GM23338 (cell line): ENCODE measurements at regions not wholly inside any gene's neighbourhood (a gene's known extent, or its start where the extent isn't known, plus 50 kb on each side); places are given as distances from the start of the nearest gene placed in this dataset.
A peak's percentile ranks its signal among the peaks of the same experiment; 100 is the strongest.

Experiments
- ATAC-seq: fragments of 200-7000 bp; cut with Tn5 transposase; 3 replicates; pipeline ENCODE4 v1.9.1; 2020
- DNase-seq: peaks from one replicate; pipeline ENCODE4 v3.0.0-alpha.2; 2015; ENCODE audit warnings: low spot score
- H2AFZ ChIP-seq: fragments of 200-600 bp; sonication (generic); 2 replicates; pipeline ENCODE4 v1.8.0; 2016; ENCODE audit warnings: antibody characterized with exemption, mild to moderate bottlenecking, moderate library complexity
- H3F3A ChIP-seq: fragments of 200-600 bp; sonication (generic); replicated peaks from 2 replicates; pipeline ENCODE4 v1.8.0; 2017; ENCODE audit warnings: antibody characterized with exemption, mixed run types, low read depth
- H3K27ac ChIP-seq: fragments of 200-600 bp; sonication (generic); 2 replicates; pipeline ENCODE4 v1.6.1; 2016; ENCODE audit warnings: low read depth
- H3K27me3 ChIP-seq: fragments of 200-600 bp; sonication (generic); 2 replicates; pipeline ENCODE4 v1.8.0; 2016; ENCODE audit warnings: mild to moderate bottlenecking, mixed run types, moderate library complexity; ENCODE audit not compliant: insufficient read depth
- H3K36me3 ChIP-seq: fragments of 200-600 bp; sonication (generic); 2 replicates; pipeline ENCODE4 v1.8.0; 2016; ENCODE audit warnings: mild to moderate bottlenecking; ENCODE audit not compliant: insufficient read depth
- H3K4me1 ChIP-seq: fragments of 200-600 bp; sonication (generic); 2 replicates; pipeline ENCODE4 v1.8.0; 2016; ENCODE audit warnings: mild to moderate bottlenecking, moderate library complexity; ENCODE audit not compliant: insufficient read depth
- H3K4me2 ChIP-seq: fragments of 200-600 bp; sonication (generic); 2 replicates; pipeline ENCODE4 v1.7.1; 2017; ENCODE audit warnings: mixed run types
- H3K4me3 ChIP-seq: fragments of 200-600 bp; sonication (generic); 2 replicates; pipeline ENCODE4 v1.6.1; 2016; ENCODE audit warnings: mixed run types
- H3K79me2 ChIP-seq: fragments of 200-600 bp; sonication (generic); replicated peaks from 2 replicates; pipeline ENCODE4 v1.8.0; 2017; ENCODE audit warnings: mild to moderate bottlenecking; ENCODE audit not compliant: insufficient read depth
- H3K9me2 ChIP-seq: fragments of 200-600 bp; sonication (generic); 2 replicates; pipeline ENCODE4 v1.8.0; 2017; ENCODE audit not compliant: insufficient read depth
- H4K20me1 ChIP-seq: fragments of 200-600 bp; sonication (generic); replicated peaks from 2 replicates; pipeline ENCODE4 v1.8.0; 2017; ENCODE audit warnings: mild to moderate bottlenecking; ENCODE audit not compliant: insufficient read depth
- H3K27ac Mint-ChIP-seq: 2 replicates; pipeline ENCODE4 v1.8.0; 2020; ENCODE audit warnings: inconsistent platforms, mild to moderate bottlenecking, moderate library complexity, mixed read lengths
- H3K27me3 Mint-ChIP-seq: 3 replicates; pipeline ENCODE4 v1.8.0; 2022; ENCODE audit warnings: low read depth, mild to moderate bottlenecking, moderate library complexity, mixed read lengths, inconsistent platforms; ENCODE audit not compliant: insufficient read depth, poor library complexity
- H3K36me3 Mint-ChIP-seq: 3 replicates; pipeline ENCODE4 v1.8.0; 2021; ENCODE audit warnings: low read depth, mild to moderate bottlenecking, inconsistent platforms, moderate library complexity, mixed read lengths
- H3K4me1 Mint-ChIP-seq: 3 replicates; pipeline ENCODE4 v1.8.0; 2020; ENCODE audit warnings: mild to moderate bottlenecking, inconsistent platforms, mixed read lengths
- H3K4me3 Mint-ChIP-seq: 3 replicates; pipeline ENCODE4 v1.8.0; 2021; ENCODE audit warnings: moderate library complexity, mild to moderate bottlenecking, inconsistent platforms, mixed read lengths
- H3K9me3 Mint-ChIP-seq: 3 replicates; pipeline ENCODE4 v1.8.0; 2020; ENCODE audit warnings: moderate library complexity, mild to moderate bottlenecking, inconsistent platforms, mixed read lengths
- CREB1 ChIP-seq: fragments of 250-450 bp; sonication (Bioruptor Pico); IDR thresholded peaks from 2 replicates; pipeline ENCODE4 v1.5.0; 2020; ENCODE audit warnings: low read depth, mild to moderate bottlenecking, moderate library complexity
- CTCF ChIP-seq, 2 experiments: fragments of 200-600 bp in 1 of 2; sonication (generic) in 1 of 2; conservative IDR thresholded peaks; 2 replicates each; pipeline versions ENCODE4 v1.5.1 to v1.6.1; 2016 to 2017; ENCODE audit warnings: antibody characterized with exemption in 2 of 2, low read depth in 2 of 2, mild to moderate bottlenecking in 2 of 2, moderate library complexity in 1 of 2
- ETS1 ChIP-seq: IDR thresholded peaks from 2 replicates; pipeline ENCODE4 v1.6.1; 2016; ENCODE audit warnings: antibody characterized with exemption
- EZH2 ChIP-seq: fragments of 200-600 bp; sonication (generic); IDR thresholded peaks from one replicate; pipeline ENCODE4 v1.8.0; 2017; ENCODE audit warnings: antibody characterized with exemption, mild to moderate bottlenecking, low read depth; ENCODE audit not compliant: unreplicated experiment
- EZH2phosphoT487 ChIP-seq: fragments of 200-600 bp; sonication (generic); IDR thresholded peaks from one replicate; pipeline ENCODE4 v1.8.1; 2018; ENCODE audit warnings: antibody characterized with exemption; ENCODE audit not compliant: unreplicated experiment
- JUNB ChIP-seq: IDR thresholded peaks from one replicate; pipeline ENCODE4 v1.6.1; 2016; ENCODE audit warnings: antibody characterized with exemption; ENCODE audit not compliant: unreplicated experiment
- NANOG ChIP-seq: IDR thresholded peaks from 2 replicates; pipeline ENCODE4 v1.6.1; 2016; ENCODE audit warnings: antibody characterized with exemption, borderline replicate concordance
- POLR2AphosphoS5 ChIP-seq: IDR thresholded peaks from 2 replicates; pipeline ENCODE4 v1.6.1; 2016; ENCODE audit warnings: antibody characterized with exemption, low read depth
- REST ChIP-seq: IDR thresholded peaks from one replicate; pipeline ENCODE4 v1.6.1; 2018; ENCODE audit warnings: antibody characterized with exemption; ENCODE audit not compliant: unreplicated experiment
- STAT1 ChIP-seq: IDR thresholded peaks from one replicate; pipeline ENCODE4 v1.6.1; 2016; ENCODE audit warnings: antibody characterized with exemption; ENCODE audit not compliant: unreplicated experiment
- ZNF114 ChIP-seq: fragments of 250-450 bp; sonication (Bioruptor Pico); IDR thresholded peaks from 2 replicates; pipeline ENCODE4 v1.5.0; 2020; ENCODE audit warnings: mild to moderate bottlenecking, moderate library complexity
- ZNF331 ChIP-seq: fragments of 250-450 bp; sonication (Bioruptor Pico); IDR thresholded peaks from 2 replicates; pipeline ENCODE4 v1.5.0; 2020; ENCODE audit warnings: low read depth, mild to moderate bottlenecking, moderate library complexity
- ZNF462 ChIP-seq: fragments of 250-450 bp; sonication (Bioruptor Pico); IDR thresholded peaks from 2 replicates; pipeline ENCODE4 v1.5.0; 2020; ENCODE audit warnings: mild to moderate bottlenecking, moderate library complexity

- H2AFZ ChIP-seq, result peak overlapping the region; percentile 84
- no peak overlapping the region for H3K27ac ChIP-seq
- no peaks in the 10 kb centered on the region for H3K9me3 Mint-ChIP-seq
- H4K20me1 ChIP-seq, result no peaks in the 10 kb centered on the region
- H3F3A ChIP-seq, result no peaks in the 10 kb centered on the region
- no peaks in the 10 kb centered on the region for H3K79me2 ChIP-seq
- peaks cover 7% of the 10 kb centered on the region for H3K27me3 Mint-ChIP-seq
- TF ChIP-seq ZNF331 (CRISPR knock-in tag), result no peak
- no peak for TF ChIP-seq EZH2
- TF ChIP-seq NANOG, result no peak
- no peak for TF ChIP-seq ETS1
- no peak for TF ChIP-seq JUNB
- TF ChIP-seq POLR2AphosphoS5, result no peak
- TF ChIP-seq CREB1 (CRISPR knock-in tag), result no peak
- TF ChIP-seq ZNF462 (CRISPR knock-in tag), result no peak
- no peak for TF ChIP-seq EZH2phosphoT487
- no peak for TF ChIP-seq ZNF114 (CRISPR knock-in tag)
- TF ChIP-seq REST, result no peak
- TF ChIP-seq STAT1, result no peak
- no peak for TF ChIP-seq CTCF (conservative IDR thresholded peaks at IDR 0.05; ENCODE audit: low read depth in 2 of 2)
- H3K27me3 ChIP-seq, result peaks cover 6% of the 10 kb centered on the region; the same call in 1 of the 2 replicates
- no peaks in the 10 kb centered on the region for H3K36me3 Mint-ChIP-seq
- H3K4me3 Mint-ChIP-seq, result no peak overlapping the region
- H3K27ac Mint-ChIP-seq, result no peak overlapping the region
- peaks cover 3% of the 10 kb centered on the region; the same call in 1 of the 2 replicates for H3K9me2 ChIP-seq
- no peak overlapping the region for H3K4me2 ChIP-seq
- ATAC-seq (no peak), DNase-seq (no peak)
- H3K4me3 ChIP-seq, result no peak overlapping the region
- no peaks in the 10 kb centered on the region for H3K4me1 ChIP-seq
- no peaks in the 10 kb centered on the region for H3K36me3 ChIP-seq
- peaks cover 23% of the 10 kb centered on the region for H3K4me1 Mint-ChIP-seq
These were observed 244.5 kb downstream of the GATA3 start for GRCh38 chr10:8298896-8299570.
